Loucy (cell line): ENCODE measurements at regions not wholly inside any gene's neighbourhood (a gene's known extent, or its start where the extent isn't known, plus 50 kb on each side); places are given as distances from the start of the nearest gene placed in this dataset.

Experiments
- H2AFZ ChIP-seq: fragments of 200-600 bp; sonication (generic); 2 replicates; pipeline ENCODE4 v1.6.0; 2016; ENCODE audit warnings: antibody characterized with exemption, mild to moderate bottlenecking, low read length, moderate library complexity
- H3F3A ChIP-seq: fragments of 200-600 bp; 2 replicates; pipeline ENCODE4 v1.6.0; 2016; ENCODE audit warnings: antibody characterized with exemption, low read depth, mild to moderate bottlenecking
- H3K27me3 ChIP-seq: fragments of 200-600 bp; sonication (generic); 2 replicates; pipeline ENCODE4 v1.6.1; 2014; ENCODE audit warnings: low read length, mild to moderate bottlenecking; ENCODE audit not compliant: insufficient read depth, poor library complexity, severe bottlenecking
- H3K36me3 ChIP-seq: fragments of 200-600 bp; sonication (generic); 2 replicates; pipeline ENCODE4 v1.6.1; 2016; ENCODE audit warnings: low read length; ENCODE audit not compliant: insufficient read depth
- H3K4me1 ChIP-seq: fragments of 200-600 bp; sonication (generic); 2 replicates; pipeline ENCODE4 v1.5.1; 2014; ENCODE audit warnings: low read length, mild to moderate bottlenecking; ENCODE audit not compliant: insufficient read depth, poor library complexity, severe bottlenecking
- H3K4me2 ChIP-seq: fragments of 200-600 bp; sonication (generic); 2 replicates; pipeline ENCODE4 v1.6.0; 2014; ENCODE audit warnings: antibody characterized with exemption, low read length, low read depth, mild to moderate bottlenecking; ENCODE audit not compliant: poor library complexity, severe bottlenecking
- H3K4me3 ChIP-seq: fragments of 200-600 bp; sonication (generic); 2 replicates; pipeline ENCODE4 v1.5.1; 2014; ENCODE audit warnings: low read length, mild to moderate bottlenecking, mixed read lengths; ENCODE audit not compliant: poor library complexity, severe bottlenecking
- H3K79me2 ChIP-seq: fragments of 200-600 bp; sonication (generic); 2 replicates; pipeline ENCODE4 v1.6.1; 2014; ENCODE audit warnings: low read length; ENCODE audit not compliant: insufficient read depth
- H3K9ac ChIP-seq: fragments of 200-600 bp; sonication (generic); 2 replicates; pipeline ENCODE4 v1.6.0; 2014; ENCODE audit warnings: mild to moderate bottlenecking, low read depth, low read length, moderate library complexity; ENCODE audit not compliant: poor library complexity, severe bottlenecking
- H3K9me2 ChIP-seq: fragments of 200-600 bp; sonication (generic); replicated peaks from 2 replicates; pipeline ENCODE4 v1.6.1; 2016; ENCODE audit warnings: low read depth, low read length, mixed read lengths
- H3K9me3 ChIP-seq: fragments of 200-600 bp; sonication (generic); 2 replicates; pipeline ENCODE4 v1.6.1; 2014; ENCODE audit warnings: mild to moderate bottlenecking, antibody characterized with exemption, low read length, low read depth; ENCODE audit not compliant: insufficient read depth
- H4K20me1 ChIP-seq: fragments of 200-600 bp; sonication (generic); 2 replicates; pipeline ENCODE4 v1.6.0; 2014; ENCODE audit warnings: antibody characterized with exemption, low read length, mild to moderate bottlenecking; ENCODE audit not compliant: insufficient read depth, poor library complexity, severe bottlenecking
- EZH2phosphoT487 ChIP-seq: fragments of 200-600 bp; IDR thresholded peaks from 2 replicates; pipeline ENCODE4 v1.6.1; 2018; ENCODE audit warnings: antibody characterized with exemption, mild to moderate bottlenecking, moderate library complexity, borderline replicate concordance
- TF ChIP-seq, protein P1 (sequence below): fragments of 200-600 bp; sonication (generic); conservative IDR thresholded peaks from 2 replicates; pipeline ENCODE4 v1.5.1; 2014; ENCODE audit warnings: mild to moderate bottlenecking, antibody characterized with exemption, low read length

- Histone ChIP-seq H3K9ac (no peak overlapping the region), H3F3A (no peaks in the 10 kb centered on the region), H3K4me2 (no peak overlapping the region), H3K9me3 (no peaks in the 10 kb centered on the region), H3K4me3 (no peak overlapping the region), H3K4me1 (no peaks in the 10 kb centered on the region), H2AFZ (no peak overlapping the region), H3K27me3 (no peaks in the 10 kb centered on the region), H3K79me2 (no peaks in the 10 kb centered on the region), H3K36me3 (no peaks in the 10 kb centered on the region), H4K20me1 (no peaks in the 10 kb centered on the region), H3K9me2 (no peaks in the 10 kb centered on the region)
- no peak for TF ChIP-seq EZH2phosphoT487
- TF ChIP-seq, protein P1, sequence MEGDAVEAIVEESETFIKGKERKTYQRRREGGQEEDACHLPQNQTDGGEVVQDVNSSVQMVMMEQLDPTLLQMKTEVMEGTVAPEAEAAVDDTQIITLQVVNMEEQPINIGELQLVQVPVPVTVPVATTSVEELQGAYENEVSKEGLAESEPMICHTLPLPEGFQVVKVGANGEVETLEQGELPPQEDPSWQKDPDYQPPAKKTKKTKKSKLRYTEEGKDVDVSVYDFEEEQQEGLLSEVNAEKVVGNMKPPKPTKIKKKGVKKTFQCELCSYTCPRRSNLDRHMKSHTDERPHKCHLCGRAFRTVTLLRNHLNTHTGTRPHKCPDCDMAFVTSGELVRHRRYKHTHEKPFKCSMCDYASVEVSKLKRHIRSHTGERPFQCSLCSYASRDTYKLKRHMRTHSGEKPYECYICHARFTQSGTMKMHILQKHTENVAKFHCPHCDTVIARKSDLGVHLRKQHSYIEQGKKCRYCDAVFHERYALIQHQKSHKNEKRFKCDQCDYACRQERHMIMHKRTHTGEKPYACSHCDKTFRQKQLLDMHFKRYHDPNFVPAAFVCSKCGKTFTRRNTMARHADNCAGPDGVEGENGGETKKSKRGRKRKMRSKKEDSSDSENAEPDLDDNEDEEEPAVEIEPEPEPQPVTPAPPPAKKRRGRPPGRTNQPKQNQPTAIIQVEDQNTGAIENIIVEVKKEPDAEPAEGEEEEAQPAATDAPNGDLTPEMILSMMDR: no peak
These were observed 66.6 kb upstream of the NXT1 start for GRCh38 chr20:23284009-23284408.

- H3K4me3 ChIP-seq: no peak overlapping the region
- no peaks in the 10 kb centered on the region for H3K79me2 ChIP-seq
- no peaks in the 10 kb centered on the region for H4K20me1 ChIP-seq
- no peaks in the 10 kb centered on the region for H3K4me1 ChIP-seq
- H3K4me2 ChIP-seq: no peak overlapping the region
- no peaks in the 10 kb centered on the region for H3K9me3 ChIP-seq
- no peak for TF ChIP-seq EZH2phosphoT487
- TF ChIP-seq, protein P1: no peak
- no peaks in the 10 kb centered on the region for H3K36me3 ChIP-seq
- no peak overlapping the region for H3K9ac ChIP-seq
- no peaks in the 10 kb centered on the region for H3K9me2 ChIP-seq
- H2AFZ ChIP-seq: no peak overlapping the region
- H3F3A ChIP-seq: no peaks in the 10 kb centered on the region
- no peaks in the 10 kb centered on the region for H3K27me3 ChIP-seq
These were observed 67.3 kb upstream of the NXT1 start for GRCh38 chr20:23283096-23283850.

GRCh38 chr20:23282546-23282945, 68.0 kb upstream of the NXT1 start:
- Histone ChIP-seq H3K4me2 (no peak overlapping the region), H3K9ac (no peak overlapping the region), H3K36me3 (no peaks in the 10 kb centered on the region), H3K4me1 (no peaks in the 10 kb centered on the region), H3K79me2 (no peaks in the 10 kb centered on the region), H3K9me3 (no peaks in the 10 kb centered on the region), H3K9me2 (no peaks in the 10 kb centered on the region), H3K4me3 (no peak overlapping the region), H4K20me1 (no peaks in the 10 kb centered on the region), H3K27me3 (no peaks in the 10 kb centered on the region), H3F3A (no peaks in the 10 kb centered on the region), H2AFZ (no peak overlapping the region)
- TF ChIP-seq, protein P1: no peak
- TF ChIP-seq EZH2phosphoT487: no peak
